Smooth muscle cell (in vitro differentiated cells): ENCODE measurements at regions not wholly inside any gene's neighbourhood (a gene's known extent, or its start where the extent isn't known, plus 50 kb on each side); places are given as distances from the start of the nearest gene placed in this dataset.

Experiments used
- DNase-seq: peaks from one replicate; lab custom pipeline; 2025; ENCODE audit not compliant: unreplicated experiment; lab: John Stamatoyannopoulos, UW
- H2AFZ ChIP-seq: fragments of 200-600 bp; sonication (generic); 2 replicates; pipeline ENCODE4 v1.6.0; 2016; ENCODE audit warnings: antibody characterized with exemption, low read depth, mild to moderate bottlenecking
- H3F3A ChIP-seq: fragments of 200-600 bp; sonication (generic); 2 replicates; pipeline ENCODE4 v1.6.0; 2017; ENCODE audit warnings: antibody characterized with exemption, low read depth
- H3K27ac ChIP-seq: fragments of 200-600 bp; sonication (generic); 2 replicates; pipeline ENCODE4 v1.5.1; 2016; ENCODE audit warnings: low read depth, mild to moderate bottlenecking
- H3K27me3 ChIP-seq: fragments of 200-600 bp; sonication (generic); 2 replicates; pipeline ENCODE4 v1.6.1; 2016; ENCODE audit warnings: low read depth, mild to moderate bottlenecking
- H3K36me3 ChIP-seq: fragments of 200-600 bp; sonication (generic); 2 replicates; pipeline ENCODE4 v1.5.1; 2016; ENCODE audit warnings: low read depth
- H3K4me1 ChIP-seq: fragments of 200-600 bp; sonication (generic); 2 replicates; pipeline ENCODE4 v1.5.1; 2016; ENCODE audit warnings: low read depth
- H3K4me2 ChIP-seq: fragments of 200-600 bp; sonication (generic); 2 replicates; pipeline ENCODE4 v1.6.0; 2016; ENCODE audit warnings: mild to moderate bottlenecking
- H3K4me3 ChIP-seq: fragments of 200-600 bp; sonication (generic); 2 replicates; pipeline ENCODE4 v1.5.1; 2016; ENCODE audit warnings: mild to moderate bottlenecking
- H3K79me2 ChIP-seq: fragments of 200-600 bp; sonication (generic); 2 replicates; pipeline ENCODE4 v1.6.0; 2016; ENCODE audit warnings: low read depth, mild to moderate bottlenecking
- H3K9ac ChIP-seq: fragments of 200-600 bp; sonication (generic); 2 replicates; pipeline ENCODE4 v1.6.0; 2016; ENCODE audit warnings: low read depth
- H3K9me3 ChIP-seq: fragments of 200-600 bp; sonication (generic); replicated peaks from 2 replicates; pipeline ENCODE4 v1.5.1; 2016; ENCODE audit warnings: low read depth
- H4K20me1 ChIP-seq: fragments of 200-600 bp; sonication (generic); 2 replicates; pipeline ENCODE4 v1.6.0; 2016; ENCODE audit warnings: low read depth
- WGBS: methylation state at CpG from one replicate; pipeline ENCODE4 v1.1.7; 2016; ENCODE audit warnings: low lambda C conversion rate; 5-methylcytosine and 5-hydroxymethylcytosine counted together
- TF ChIP-seq, protein P1 (sequence below): fragments of 200-600 bp; sonication (generic); IDR thresholded peaks from 2 replicates; pipeline ENCODE4 v1.5.1; 2017; ENCODE audit warnings: borderline replicate concordance, mild to moderate bottlenecking, antibody characterized with exemption; ENCODE audit not compliant: insufficient read depth, poor library complexity, severe bottlenecking

DNA sequence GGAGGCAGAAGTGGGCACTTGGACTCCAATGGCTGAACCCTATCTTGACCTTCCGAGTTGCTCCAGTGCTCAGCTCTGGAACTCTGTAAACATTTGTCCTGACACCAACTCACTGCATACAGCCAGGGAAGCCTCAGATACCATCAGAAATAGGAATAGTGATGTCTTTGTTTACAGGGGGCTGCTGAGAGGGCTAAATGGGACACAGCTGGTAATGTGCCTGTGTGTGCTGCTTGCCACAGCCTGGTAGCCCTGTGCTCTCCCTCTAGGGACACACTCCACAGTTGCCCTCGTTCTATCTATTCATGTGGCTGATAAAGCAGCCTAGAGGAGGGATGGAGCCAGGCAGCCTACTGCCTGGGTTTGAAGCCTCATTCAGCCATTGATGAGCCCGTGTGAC lies 559.8 kb downstream of the MIAT start:
- peaks cover 7% of the 10 kb centered on the region for H3K27me3 ChIP-seq
- no peak overlapping the region for H3K27ac ChIP-seq
- no peaks in the 10 kb centered on the region for H4K20me1 ChIP-seq
- no peaks in the 10 kb centered on the region for H3K79me2 ChIP-seq
- no peaks in the 10 kb centered on the region for H3K9me3 ChIP-seq
- peaks cover 3% of the 10 kb centered on the region for H3K4me1 ChIP-seq
- TF ChIP-seq, protein P1, sequence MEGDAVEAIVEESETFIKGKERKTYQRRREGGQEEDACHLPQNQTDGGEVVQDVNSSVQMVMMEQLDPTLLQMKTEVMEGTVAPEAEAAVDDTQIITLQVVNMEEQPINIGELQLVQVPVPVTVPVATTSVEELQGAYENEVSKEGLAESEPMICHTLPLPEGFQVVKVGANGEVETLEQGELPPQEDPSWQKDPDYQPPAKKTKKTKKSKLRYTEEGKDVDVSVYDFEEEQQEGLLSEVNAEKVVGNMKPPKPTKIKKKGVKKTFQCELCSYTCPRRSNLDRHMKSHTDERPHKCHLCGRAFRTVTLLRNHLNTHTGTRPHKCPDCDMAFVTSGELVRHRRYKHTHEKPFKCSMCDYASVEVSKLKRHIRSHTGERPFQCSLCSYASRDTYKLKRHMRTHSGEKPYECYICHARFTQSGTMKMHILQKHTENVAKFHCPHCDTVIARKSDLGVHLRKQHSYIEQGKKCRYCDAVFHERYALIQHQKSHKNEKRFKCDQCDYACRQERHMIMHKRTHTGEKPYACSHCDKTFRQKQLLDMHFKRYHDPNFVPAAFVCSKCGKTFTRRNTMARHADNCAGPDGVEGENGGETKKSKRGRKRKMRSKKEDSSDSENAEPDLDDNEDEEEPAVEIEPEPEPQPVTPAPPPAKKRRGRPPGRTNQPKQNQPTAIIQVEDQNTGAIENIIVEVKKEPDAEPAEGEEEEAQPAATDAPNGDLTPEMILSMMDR = no peak
- DNase-seq = no peak
- WGBS = 92% methylated on average over 3 of the region's 3 CpGs
- no peak overlapping the region for H3K9ac ChIP-seq
- no peaks in the 10 kb centered on the region for H3K36me3 ChIP-seq
- no peak overlapping the region for H3K4me2 ChIP-seq
- no peak overlapping the region for H3K4me3 ChIP-seq
- no peak overlapping the region for H2AFZ ChIP-seq
- peaks cover 10% of the 10 kb centered on the region for H3F3A ChIP-seq

DNA sequence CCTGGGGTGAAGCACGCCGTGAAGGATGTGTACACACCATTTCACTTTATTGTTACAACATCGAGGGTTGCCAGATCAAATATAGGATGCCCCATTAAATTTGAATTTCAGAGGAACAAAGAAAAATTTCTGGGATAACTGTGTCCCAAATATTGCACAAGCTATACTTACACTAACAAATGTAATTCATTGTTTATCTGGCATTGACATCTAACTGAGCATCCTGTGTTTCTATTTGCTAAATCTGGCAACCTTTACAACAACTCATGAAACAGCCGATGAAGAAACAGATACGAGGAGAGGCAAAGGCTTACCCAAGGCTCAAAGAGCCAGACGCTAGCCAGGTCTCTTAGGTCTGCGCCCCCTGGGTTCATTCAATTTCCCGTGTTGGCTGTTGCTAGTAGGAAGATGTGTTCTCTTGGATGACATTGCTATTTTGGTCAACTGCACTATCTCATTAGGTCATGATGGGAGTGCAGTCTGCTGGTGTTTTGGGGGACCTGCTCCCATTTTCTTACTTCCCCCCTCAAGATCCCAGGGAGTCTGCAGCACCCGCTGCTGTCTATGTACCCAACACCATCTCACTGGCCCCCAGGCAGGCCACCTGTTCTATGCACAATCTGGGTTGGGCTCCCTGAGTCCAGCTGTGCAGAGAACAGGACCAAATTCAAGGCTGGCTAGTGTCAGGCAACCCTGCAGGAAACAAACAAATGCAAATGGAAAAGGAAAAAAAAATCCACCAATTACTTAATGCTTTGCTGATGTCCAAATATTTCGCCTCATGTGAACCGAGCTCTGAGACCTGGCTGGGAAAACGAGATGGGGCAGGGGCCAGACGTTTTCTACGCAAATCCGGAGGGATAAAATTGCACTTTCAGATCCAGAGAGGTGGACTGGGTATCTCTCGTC lies 560.9 kb downstream of the MIAT start:
- Histone ChIP-seq H3K4me1 (no peaks in the 10 kb centered on the region), H3F3A (peaks cover 15% of the 10 kb centered on the region), H3K27me3 (peaks cover 7% of the 10 kb centered on the region), H3K27ac (no peak overlapping the region), H3K36me3 (no peaks in the 10 kb centered on the region), H2AFZ (no peak overlapping the region), H3K9ac (no peak overlapping the region), H4K20me1 (no peaks in the 10 kb centered on the region), H3K4me3 (no peak overlapping the region), H3K9me3 (no peaks in the 10 kb centered on the region), H3K4me2 (no peak overlapping the region), H3K79me2 (no peaks in the 10 kb centered on the region)
- DNase-seq = no peak
- WGBS = 86% methylated on average over 16 of the region's 16 CpGs
- TF ChIP-seq, protein P1 = no peak

DNA sequence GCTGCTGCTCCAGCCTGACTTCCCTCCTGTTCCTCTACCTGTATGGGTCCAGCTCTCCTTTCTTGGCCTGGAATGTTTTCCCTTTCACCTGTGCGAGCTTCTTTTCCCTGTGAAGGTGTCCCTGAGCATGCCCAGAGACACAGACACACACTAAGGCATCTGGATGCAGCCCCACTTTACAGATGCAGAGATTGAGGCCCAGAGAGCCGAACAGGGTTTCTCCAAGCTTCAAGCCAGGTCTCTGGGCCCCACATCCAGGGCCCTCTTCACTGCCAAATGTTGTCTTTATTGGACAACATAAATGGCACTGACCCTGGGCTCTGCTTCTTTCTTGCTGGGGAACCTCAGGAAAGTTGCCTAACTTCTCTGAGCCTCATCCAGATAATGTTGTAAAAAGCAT lies 561.6 kb downstream of the MIAT start:
- H3K79me2 ChIP-seq = no peaks in the 10 kb centered on the region
- no peak overlapping the region for H2AFZ ChIP-seq
- no peak for DNase-seq
- H3F3A ChIP-seq = peaks cover 11% of the 10 kb centered on the region
- peaks cover 7% of the 10 kb centered on the region for H3K27me3 ChIP-seq
- H3K36me3 ChIP-seq = no peaks in the 10 kb centered on the region
- TF ChIP-seq, protein P1 = no peak
- H3K27ac ChIP-seq = no peak overlapping the region
- H4K20me1 ChIP-seq = no peaks in the 10 kb centered on the region
- H3K4me3 ChIP-seq = no peak overlapping the region
- H3K4me1 ChIP-seq = peaks cover 1% of the 10 kb centered on the region
- no peaks in the 10 kb centered on the region for H3K9me3 ChIP-seq
- H3K4me2 ChIP-seq = no peak overlapping the region
- 97% methylated on average over 2 of the region's 2 CpGs for WGBS
- H3K9ac ChIP-seq = no peak overlapping the region

DNA sequence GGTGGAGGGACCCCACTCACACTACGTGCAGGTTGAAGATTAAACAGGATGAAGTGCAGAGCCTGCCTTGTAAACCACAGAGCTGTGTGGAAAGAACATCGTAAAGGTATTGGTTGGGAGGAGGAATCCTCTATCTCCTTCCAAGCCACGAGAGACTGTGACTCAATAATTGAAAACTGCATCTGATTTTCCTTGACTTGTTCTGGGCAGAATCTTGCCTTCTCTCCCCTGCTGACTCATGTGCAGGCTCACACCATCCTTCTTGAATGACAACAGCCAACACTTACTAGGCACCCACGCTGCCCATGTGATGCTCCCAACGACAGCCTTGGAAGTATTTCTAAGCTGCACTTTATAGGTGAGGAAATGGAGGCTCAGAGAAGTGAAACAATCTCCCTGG lies 563.0 kb downstream of the MIAT start:
- peaks cover 8% of the 10 kb centered on the region for H3K4me1 ChIP-seq
- H3K4me2 ChIP-seq = no peak overlapping the region
- no peaks in the 10 kb centered on the region for H3K79me2 ChIP-seq
- no peaks in the 10 kb centered on the region for H4K20me1 ChIP-seq
- peaks cover 9% of the 10 kb centered on the region for H3F3A ChIP-seq
- no peak for DNase-seq
- peak overlapping the region; percentile 4 for H3K27ac ChIP-seq
- no peak overlapping the region for H2AFZ ChIP-seq
- H3K4me3 ChIP-seq = no peak overlapping the region
- H3K36me3 ChIP-seq = no peaks in the 10 kb centered on the region
- no peaks in the 10 kb centered on the region for H3K9me3 ChIP-seq
- WGBS = 9% methylated on average over 5 of the region's 5 CpGs
- TF ChIP-seq, protein P1 = no peak
- H3K27me3 ChIP-seq = peaks cover 7% of the 10 kb centered on the region
- no peak overlapping the region for H3K9ac ChIP-seq
